ENCODE measurements at regions not wholly inside any gene's neighbourhood (a gene's known extent, or its start where the extent isn't known, plus 50 kb on each side); places are given as distances from the start of the nearest gene placed in this dataset.

DNA sequence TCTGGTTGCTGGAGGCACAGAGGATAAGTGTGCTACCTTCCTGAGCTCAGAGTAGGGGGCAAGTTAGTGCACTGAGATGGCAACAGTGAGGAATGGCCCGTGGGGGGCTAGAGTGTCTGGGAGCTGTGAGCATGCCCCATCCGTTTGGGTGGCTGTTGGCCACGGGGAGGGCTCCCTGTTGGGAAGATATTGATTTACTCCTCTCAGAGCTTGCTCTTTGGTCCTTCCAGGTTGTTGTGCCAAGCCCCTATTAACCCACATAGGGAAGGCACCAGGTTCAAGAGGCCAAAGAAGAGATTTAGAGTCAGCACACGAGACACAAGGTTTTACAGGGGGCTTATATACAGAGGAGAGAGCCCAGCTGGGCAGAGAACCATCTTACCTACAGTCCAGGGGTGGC is 318.8 kb downstream of the TSN start:
- Histone ChIP-seq H2BK12ac (ENCODE audit: low read depth, low read length) (no peak overlapping the region), H2BK15ac (ENCODE audit: low read length) (no peak overlapping the region), H4K8ac (ENCODE audit: extremely low read depth, insufficient read depth, low read length) (no peak overlapping the region; the same call in 1 of the 2 replicates), H3K23ac (ENCODE audit: insufficient read length) (no peak overlapping the region), H2AFZ (ENCODE audit: low read length) (no peak overlapping the region), H2BK20ac (ENCODE audit: low read length) (no peak overlapping the region), H3K79me1 (ENCODE audit: low read depth, low read length) (no peaks in the 10 kb centered on the region; the same call in 1 of the 2 replicates), H3K36me3 (ENCODE audit: control insufficient read depth in 2 of 4, insufficient read depth in 4 of 4, low read length in 3 of 4) (no peaks in the 10 kb centered on the region), H3K27me3 (replicated peaks in 1 of 4; ENCODE audit: control insufficient read depth in 3 of 4, extremely low read depth in 1 of 4, insufficient read depth in 3 of 4, low read length in 3 of 4) (no peaks in the 10 kb centered on the region), H2AK5ac (ENCODE audit: low read depth, low read length) (no peak overlapping the region), H3K79me2 (ENCODE audit: control insufficient read depth in 1 of 2, insufficient read depth in 2 of 2, low read length in 2 of 2) (no peaks in the 10 kb centered on the region), H3K9ac (replicated peaks in 1 of 4; ENCODE audit: extremely low read depth in 1 of 4, low read depth in 3 of 4, low read length in 3 of 4) (no peak overlapping the region), H4K20me1 (replicated peaks in 1 of 2; ENCODE audit: control insufficient read depth in 1 of 2, insufficient read depth in 2 of 2, low read length in 2 of 2) (no peaks in the 10 kb centered on the region), H3K14ac (ENCODE audit: insufficient read length) (no peak overlapping the region), H3K4me3 (ENCODE audit: extremely low read depth in 1 of 4, insufficient read depth in 2 of 4, low read depth in 3 of 4, low read length in 4 of 4) (no peak overlapping the region), H3K4me1 (replicated peaks in 1 of 4; ENCODE audit: control insufficient read depth in 3 of 4, insufficient read depth in 4 of 4, low read length in 3 of 4) (no peaks in the 10 kb centered on the region), H3K23me2 (ENCODE audit: low read depth, low read length) (no peaks in the 10 kb centered on the region), H3K9me3 (ENCODE audit: insufficient read depth in 2 of 2, low read depth in 1 of 2, low read length in 1 of 2) (no peaks in the 10 kb centered on the region), H4K5ac (ENCODE audit: insufficient read length, low read depth, low read length) (no peak overlapping the region), H3K56ac (replicated peaks; ENCODE audit: insufficient read length, low read depth, low read length) (no peak overlapping the region), H2BK120ac (replicated peaks; ENCODE audit: low read depth, low read length) (no peak overlapping the region), H4K91ac (replicated peaks; ENCODE audit: insufficient read length, low read length) (no peak overlapping the region), H3K27ac (ENCODE audit: low read depth, low read length) (no peak overlapping the region), H2BK5ac (ENCODE audit: low read depth, low read length) (no peak overlapping the region), H3K18ac (ENCODE audit: extremely low read depth, low read length) (no peak overlapping the region), H3K4ac (replicated peaks; ENCODE audit: insufficient read length, low read depth, low read length) (no peak overlapping the region), H3K4me2 (ENCODE audit: insufficient read depth in 1 of 2, low read depth in 2 of 2, low read length in 2 of 2) (no peak overlapping the region)
- ChIA-PET POLR2A (ENCODE audit: partially characterized antibody) (no interaction called here), CTCF (ENCODE audit: partially characterized antibody) (interaction anchor here (1.4 kb wide), 1 partner anchor 116 kb away, joined by 3 read pairs; no protein-coding TSS in a partner anchor)
- DNase-seq (ENCODE audit: low read depth in 1 of 2, low spot score in 2 of 2) (no peak), FAIRE-seq (no peak)
- TF ChIP-seq SUZ12 (IDR thresholded peaks at IDR 0.05; ENCODE audit: low read length) (no peak), CHD1 (IDR thresholded peaks at IDR 0.05; ENCODE audit: low read depth, low read length) (no peak), SP2 (IDR thresholded peaks at IDR 0.05; ENCODE audit: low read length) (no peak), RNF2 (IDR thresholded peaks at IDR 0.05; ENCODE audit: borderline replicate concordance, low read depth, low read length, missing control alignments, poor library complexity, severe bottlenecking) (no peak), SRF (IDR thresholded peaks at IDR 0.05; ENCODE audit: low read depth, low read length) (no peak), POLR2AphosphoS5 (IDR thresholded peaks at IDR 0.05; ENCODE audit: low read depth, low read length) (no peak)
- 84% methylated on average over 4 of the region's 4 CpGs; no CpG with 5 or more reads in 1 of the 2 experiments for WGBS, 2 experiments (ENCODE audit: extremely low coverage in 1 of 2, insufficient coverage in 1 of 2, insufficient read length in 1 of 2, insufficient replicate concordance in 2 of 2, low coverage in 1 of 2, low lambda C conversion rate in 2 of 2, missing lambda C conversion rate in 1 of 2)
